Activated CD4-positive, alpha-beta memory T cell treated with anti-CD3 and anti-CD28 coated beads for 36 hours (primary cell): ENCODE measurements at regions not wholly inside any gene's neighbourhood (a gene's known extent, or its start where the extent isn't known, plus 50 kb on each side); places are given as distances from the start of the nearest gene placed in this dataset.
"Not testable (repeated sequence)": the region's sequence is repeated elsewhere in the genome, so short reads cannot be mapped to it uniquely, and the experiment has no call there.

Experiments used
- CTCF ChIA-PET: fragments of 350-600 bp; sonication (Branson Sonifier 250); formaldehyde crosslinking; loops from one replicate; lab custom pipeline; 2021; ENCODE audit warnings: antibody characterized with exemption, inconsistent platforms; lab: Charles Lee
- POLR2A ChIA-PET: fragments of 350-600 bp; sonication (Branson Sonifier 250); formaldehyde crosslinking; loops from one replicate; lab custom pipeline; 2021; ENCODE audit warnings: antibody characterized with exemption; lab: Charles Lee
- DNase-seq: peaks from one replicate; pipeline ENCODE4 v3.0.0-alpha.2; 2020
- H3K27ac Mint-ChIP-seq: one replicate; pipeline ENCODE4 v1.8.0; 2021; ENCODE audit warnings: mixed read lengths
- H3K27me3 Mint-ChIP-seq: one replicate; pipeline ENCODE4 v1.8.0; 2021; ENCODE audit warnings: mixed read lengths
- H3K36me3 Mint-ChIP-seq: one replicate; pipeline ENCODE4 v1.8.0; 2021; ENCODE audit warnings: mixed read lengths
- H3K4me1 Mint-ChIP-seq: one replicate; pipeline ENCODE4 v1.8.0; 2021; ENCODE audit warnings: low read depth, mixed read lengths
- H3K4me3 Mint-ChIP-seq: one replicate; pipeline ENCODE4 v1.8.0; 2021; ENCODE audit warnings: mild to moderate bottlenecking, mixed read lengths
- H3K9me3 Mint-ChIP-seq: one replicate; pipeline ENCODE4 v1.8.0; 2021; ENCODE audit warnings: mixed read lengths
- intact Hi-C: fragments of 100-400 bp; cut with micrococcal nuclease; formaldehyde crosslinking; loops from one replicate; pipeline ENCODE4 v1.15.1; 2023

DNA sequence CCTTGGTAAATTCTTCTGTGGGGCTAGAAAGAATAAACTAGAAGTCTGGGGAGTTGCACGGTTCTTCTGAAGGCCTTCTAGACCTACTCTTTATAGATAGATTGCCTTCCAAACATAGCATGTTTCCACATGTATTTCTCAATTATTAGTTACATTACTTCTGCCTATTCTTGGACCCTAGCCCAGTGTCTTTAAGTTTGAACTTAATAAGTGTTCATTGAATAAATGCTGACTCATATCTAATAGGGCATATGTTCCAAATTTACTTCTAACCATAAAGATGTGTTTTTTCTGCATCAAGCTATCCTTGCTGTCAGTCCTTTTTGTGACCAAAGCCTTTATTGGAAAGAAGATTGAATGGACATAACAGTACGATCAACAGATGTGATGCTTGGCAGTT, 503.6 kb upstream of the ZFP42 start:
- CTCF ChIA-PET = no interaction called here
- no peak overlapping the region for H3K27ac Mint-ChIP-seq
- POLR2A ChIA-PET = no interaction called here
- H3K9me3 Mint-ChIP-seq = peaks cover 14% of the 10 kb centered on the region
- H3K4me1 Mint-ChIP-seq = no peaks in the 10 kb centered on the region
- H3K4me3 Mint-ChIP-seq = no peak overlapping the region
- no peaks in the 10 kb centered on the region for H3K27me3 Mint-ChIP-seq
- intact Hi-C loops = no loop called here
- DNase-seq = no peak
- no peaks in the 10 kb centered on the region for H3K36me3 Mint-ChIP-seq

GRCh38 chr4:187493661-187494060, 501.9 kb upstream of the ZFP42 start:
- Mint-ChIP-seq H3K9me3 (peaks cover 13% of the 10 kb centered on the region), H3K27ac (no peak overlapping the region), H3K27me3 (no peaks in the 10 kb centered on the region), H3K36me3 (no peaks in the 10 kb centered on the region), H3K4me1 (no peaks in the 10 kb centered on the region), H3K4me3 (no peak overlapping the region)
- POLR2A ChIA-PET = no interaction called here
- DNase-seq = no peak
- CTCF ChIA-PET = no interaction called here
- intact Hi-C loops = no loop called here

DNA sequence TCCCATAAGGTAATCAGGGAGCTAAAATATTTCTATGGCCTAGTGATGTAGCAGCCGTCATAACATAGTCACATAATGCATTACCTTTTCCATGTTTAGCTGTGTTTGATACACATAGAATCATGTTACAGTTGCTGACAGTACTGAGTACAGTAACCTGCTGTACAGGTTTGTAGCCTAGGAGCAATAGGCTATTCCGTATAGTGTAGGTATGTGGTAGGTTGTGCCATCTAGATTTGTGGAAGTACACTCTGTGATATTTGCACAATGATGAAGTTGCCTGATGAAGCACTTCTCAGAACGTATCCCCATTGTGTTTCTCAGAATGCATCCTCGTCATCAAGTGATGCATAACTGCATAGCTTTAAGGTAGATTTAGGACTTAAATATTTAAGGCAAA, 495.6 kb upstream of the ZFP42 start:
- Mint-ChIP-seq H3K27ac (no peak overlapping the region), H3K36me3 (no peaks in the 10 kb centered on the region), H3K4me1 (no peaks in the 10 kb centered on the region), H3K9me3 (peaks cover 13% of the 10 kb centered on the region), H3K27me3 (no peaks in the 10 kb centered on the region), H3K4me3 (no peak overlapping the region)
- ChIA-PET POLR2A (interaction anchor here (0.7 kb wide), 1 partner anchor 554 kb away, joined by 3 read pairs; no protein-coding TSS in a partner anchor), CTCF (no interaction called here)
- no peak for DNase-seq
- intact Hi-C loops = no loop called here

GRCh38 chr4:187500796-187501195, 494.8 kb upstream of the ZFP42 start:
- POLR2A ChIA-PET = no interaction called here
- intact Hi-C loops = no loop called here
- no peaks in the 10 kb centered on the region for H3K4me1 Mint-ChIP-seq
- no peaks in the 10 kb centered on the region for H3K36me3 Mint-ChIP-seq
- no peaks in the 10 kb centered on the region for H3K27me3 Mint-ChIP-seq
- H3K9me3 Mint-ChIP-seq = peaks cover 15% of the 10 kb centered on the region
- no peak overlapping the region for H3K27ac Mint-ChIP-seq
- no peak for DNase-seq
- CTCF ChIA-PET = no interaction called here
- no peak overlapping the region for H3K4me3 Mint-ChIP-seq

GRCh38 chr4:187501731-187502130, 493.8 kb upstream of the ZFP42 start:
- Mint-ChIP-seq H3K27me3 (no peaks in the 10 kb centered on the region), H3K9me3 (peaks cover 18% of the 10 kb centered on the region), H3K36me3 (no peaks in the 10 kb centered on the region), H3K27ac (no peak overlapping the region), H3K4me3 (no peak overlapping the region), H3K4me1 (no peaks in the 10 kb centered on the region)
- intact Hi-C loops = no loop called here
- ChIA-PET CTCF (no interaction called here), POLR2A (no interaction called here)
- no peak for DNase-seq

DNA sequence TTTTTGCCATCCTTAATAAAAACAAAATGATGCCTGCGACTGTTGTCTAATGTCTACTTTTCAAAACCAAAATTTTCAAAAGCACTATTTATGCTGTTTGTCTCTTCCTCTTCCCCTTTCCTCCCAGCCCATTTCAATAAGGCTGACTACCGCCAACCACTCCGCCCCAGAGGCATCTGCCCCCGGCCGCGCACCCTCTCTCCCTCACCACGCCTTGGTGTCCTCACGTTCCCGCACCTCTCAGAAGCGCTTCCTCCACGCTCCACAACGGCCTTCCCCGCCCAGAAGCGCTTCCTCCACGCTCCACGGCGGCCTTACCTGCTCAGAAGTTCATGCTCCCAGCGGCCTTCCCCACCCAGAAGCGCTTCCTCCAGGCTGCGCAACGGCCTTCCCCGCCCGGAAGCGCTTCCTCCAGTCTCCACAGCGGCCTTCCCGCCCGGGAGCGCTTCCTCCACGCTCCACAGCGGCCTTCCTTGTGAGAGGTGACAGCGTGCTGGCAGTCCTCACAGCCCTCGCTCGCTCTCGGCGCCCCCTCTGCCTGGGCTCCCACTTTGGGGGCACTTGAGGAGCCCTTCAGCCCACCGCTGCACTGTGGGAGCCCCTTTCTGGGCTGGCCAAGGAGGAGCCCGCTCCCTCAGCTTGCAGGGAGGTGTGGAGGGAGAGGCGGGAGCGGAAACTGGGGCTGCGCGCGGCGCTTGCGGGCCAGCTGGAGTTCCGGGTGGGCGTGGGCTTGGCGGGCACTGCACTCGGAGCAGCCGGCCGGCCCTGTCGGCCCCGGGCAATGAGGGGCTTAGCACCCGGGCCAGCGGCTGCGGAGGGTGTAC, 490.4 kb upstream of the ZFP42 start:
- Mint-ChIP-seq H3K4me3 (peak overlapping the region; percentile 50), H3K27me3 (no peaks in the 10 kb centered on the region), H3K36me3 (no peaks in the 10 kb centered on the region), H3K4me1 (no peaks in the 10 kb centered on the region), H3K27ac (no peak overlapping the region), H3K9me3 (peaks cover 16% of the 10 kb centered on the region)
- intact Hi-C loops = no loop called here
- ChIA-PET POLR2A (no interaction called here), CTCF (no interaction called here)
- no peak for DNase-seq

GRCh38 chr4:187505798-187506141, 489.8 kb upstream of the ZFP42 start:
- POLR2A ChIA-PET, H3K4me3 Mint-ChIP-seq, H3K27ac Mint-ChIP-seq, H3K4me1 Mint-ChIP-seq, intact Hi-C loops, DNase-seq, H3K27me3 Mint-ChIP-seq, CTCF ChIA-PET, H3K36me3 Mint-ChIP-seq: not testable (repeated sequence)
- peaks cover 16% of the 10 kb centered on the region for H3K9me3 Mint-ChIP-seq

GRCh38 chr4:187516224-187516623, 479.3 kb upstream of the ZFP42 start:
- H3K4me1 Mint-ChIP-seq = no peaks in the 10 kb centered on the region
- H3K36me3 Mint-ChIP-seq = no peaks in the 10 kb centered on the region
- ChIA-PET CTCF (no interaction called here), POLR2A (no interaction called here)
- intact Hi-C loops = no loop called here
- H3K4me3 Mint-ChIP-seq = no peak overlapping the region
- no peak overlapping the region for H3K27ac Mint-ChIP-seq
- DNase-seq = no peak
- no peaks in the 10 kb centered on the region for H3K27me3 Mint-ChIP-seq
- peaks cover 2% of the 10 kb centered on the region for H3K9me3 Mint-ChIP-seq

GRCh38 chr4:187541666-187542065, 453.9 kb upstream of the ZFP42 start:
- DNase-seq = no peak
- ChIA-PET POLR2A (no interaction called here), CTCF (no interaction called here)
- H3K4me3 Mint-ChIP-seq = no peak overlapping the region
- no peaks in the 10 kb centered on the region for H3K27me3 Mint-ChIP-seq
- no peaks in the 10 kb centered on the region for H3K4me1 Mint-ChIP-seq
- H3K27ac Mint-ChIP-seq = no peak overlapping the region
- H3K36me3 Mint-ChIP-seq = no peaks in the 10 kb centered on the region
- intact Hi-C loops = no loop called here
- H3K9me3 Mint-ChIP-seq = peaks cover 12% of the 10 kb centered on the region

DNA sequence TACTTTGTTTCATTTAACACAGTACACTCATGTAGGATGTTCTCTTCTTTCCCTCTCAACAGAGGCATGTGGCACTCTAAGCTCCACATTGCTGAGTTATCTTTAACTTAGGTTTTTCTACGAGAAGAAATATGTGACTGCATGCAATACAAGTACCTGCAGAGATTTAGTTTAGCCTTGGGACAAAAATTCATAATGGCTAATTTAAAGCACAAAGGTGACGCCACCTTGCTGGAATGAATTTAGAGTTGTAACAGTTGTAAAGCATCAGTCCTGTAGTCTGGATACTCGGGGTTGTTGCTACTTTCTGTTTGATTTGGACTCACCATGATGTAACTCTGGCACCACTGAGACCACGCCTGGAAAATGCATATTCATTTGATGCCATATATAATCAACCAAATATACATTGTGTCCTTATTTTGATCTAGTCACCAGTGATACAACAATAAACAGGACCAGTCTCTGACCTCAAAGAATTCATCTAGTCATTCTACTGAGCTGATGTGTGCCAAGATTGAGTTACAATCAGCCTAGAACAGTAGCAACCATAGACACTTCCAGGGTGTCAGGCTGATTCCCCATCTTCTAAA, 451.0 kb upstream of the ZFP42 start:
- no peak overlapping the region for H3K27ac Mint-ChIP-seq
- H3K4me1 Mint-ChIP-seq = no peaks in the 10 kb centered on the region
- H3K4me3 Mint-ChIP-seq = no peak overlapping the region
- H3K27me3 Mint-ChIP-seq = no peaks in the 10 kb centered on the region
- intact Hi-C loops = no loop called here
- no peaks in the 10 kb centered on the region for H3K36me3 Mint-ChIP-seq
- ChIA-PET CTCF (no interaction called here), POLR2A (no interaction called here)
- no peak for DNase-seq
- peaks cover 18% of the 10 kb centered on the region for H3K9me3 Mint-ChIP-seq

- H3K27ac Mint-ChIP-seq = no peak overlapping the region
- peaks cover 22% of the 10 kb centered on the region for H3K9me3 Mint-ChIP-seq
- CTCF ChIA-PET = no interaction called here
- H3K27me3 Mint-ChIP-seq = no peaks in the 10 kb centered on the region
- no peak overlapping the region for H3K4me3 Mint-ChIP-seq
- DNase-seq = no peak
- POLR2A ChIA-PET = no interaction called here
- no peaks in the 10 kb centered on the region for H3K36me3 Mint-ChIP-seq
- intact Hi-C loops = no loop called here
- no peaks in the 10 kb centered on the region for H3K4me1 Mint-ChIP-seq
These were observed 448.3 kb upstream of the ZFP42 start for GRCh38 chr4:187547316-187547715.

DNA sequence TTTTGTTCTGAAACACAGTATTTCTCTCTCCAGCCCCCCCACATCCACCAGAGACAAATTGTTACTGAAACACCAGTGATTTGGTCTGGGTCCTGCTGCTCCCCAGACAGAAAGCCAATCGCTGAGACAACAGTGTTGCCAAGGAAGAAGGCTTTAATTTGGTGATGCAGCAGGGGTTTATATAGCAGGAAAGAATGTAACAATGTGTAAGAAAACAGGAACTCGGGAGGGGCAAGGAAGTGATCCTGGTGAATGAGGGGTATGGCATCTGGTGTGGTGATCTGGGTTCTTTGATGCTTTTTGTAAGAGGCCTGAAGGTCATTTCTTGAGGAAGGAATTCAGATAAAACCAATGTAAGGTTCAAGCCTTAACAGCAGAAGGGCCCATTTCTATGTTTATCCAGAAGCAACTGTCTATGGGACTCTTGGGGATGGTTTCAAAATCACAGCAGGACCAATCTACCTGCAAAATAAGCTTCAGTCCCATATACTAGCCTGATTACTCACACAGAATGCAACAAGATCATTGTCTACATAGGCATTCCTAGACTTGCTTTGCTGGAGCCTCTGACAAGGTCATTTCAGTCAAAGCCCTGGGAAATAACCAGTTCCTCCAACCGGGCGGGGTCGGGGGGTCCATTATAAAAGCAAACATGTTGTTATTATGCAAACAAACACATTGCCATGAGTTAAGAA, 445.2 kb upstream of the ZFP42 start:
- peaks cover 22% of the 10 kb centered on the region for H3K9me3 Mint-ChIP-seq
- H3K4me3 Mint-ChIP-seq = no peak overlapping the region
- ChIA-PET POLR2A (no interaction called here), CTCF (no interaction called here)
- H3K4me1 Mint-ChIP-seq = no peaks in the 10 kb centered on the region
- no peaks in the 10 kb centered on the region for H3K27me3 Mint-ChIP-seq
- no peak overlapping the region for H3K27ac Mint-ChIP-seq
- DNase-seq = no peak
- intact Hi-C loops = no loop called here
- H3K36me3 Mint-ChIP-seq = no peaks in the 10 kb centered on the region
